ENCODE measurements at regions not wholly inside any gene's neighbourhood (a gene's known extent, or its start where the extent isn't known, plus 50 kb on each side); places are given as distances from the start of the nearest gene placed in this dataset.
"Not testable (repeated sequence)": the region's sequence is repeated elsewhere in the genome, so short reads cannot be mapped to it uniquely, and the experiment has no call there.

DNA sequence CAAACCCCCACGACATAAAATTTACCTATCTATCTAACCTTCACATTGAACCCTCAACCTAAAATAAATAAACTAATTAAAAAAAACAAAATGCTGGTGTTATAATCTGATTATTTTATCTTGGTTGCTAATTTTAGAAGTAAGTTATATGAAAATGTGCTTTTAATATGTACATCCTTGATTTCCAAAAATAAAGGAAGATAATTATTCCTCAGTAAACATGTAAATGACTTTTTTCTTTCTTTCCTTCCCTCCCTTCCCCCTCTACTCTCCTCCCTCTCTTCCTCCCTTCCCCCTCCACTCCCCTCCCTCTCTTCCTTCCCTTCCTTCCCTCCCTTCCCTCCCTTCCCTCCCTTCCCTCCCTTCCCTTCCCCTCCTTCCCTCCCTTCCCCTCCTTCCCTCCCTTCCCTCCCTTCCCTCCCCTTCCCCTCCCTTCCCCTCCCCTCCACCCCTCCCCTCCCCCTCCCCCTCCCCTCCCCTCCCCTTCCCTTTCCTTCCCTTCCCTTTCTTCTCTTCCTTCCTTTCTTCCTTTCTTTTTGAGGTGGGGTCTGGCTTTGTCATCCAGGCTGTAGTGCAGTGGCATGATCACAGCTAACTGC, 180.0 kb upstream of the GIMD1 start:
- H3K27me3 Mint-ChIP-seq (ENCODE audit: insufficient read depth, low read depth) = peaks cover 3% of the 10 kb centered on the region
- Histone ChIP-seq H3F3A (ENCODE audit: low read depth) (no peaks in the 10 kb centered on the region), H3K36me3 (no peaks in the 10 kb centered on the region), H4K20me1 (ENCODE audit: low read depth) (no peaks in the 10 kb centered on the region), H3K27me3 (no peaks in the 10 kb centered on the region), H2AFZ (replicated peaks) (no peak overlapping the region), H3K4me3 (no peak overlapping the region), H3K9ac (no peak overlapping the region), H3K79me2 (ENCODE audit: low read depth) (no peaks in the 10 kb centered on the region), H3K4me2 (no peak overlapping the region), H3K9me3 (ENCODE audit: low read depth) (no peaks in the 10 kb centered on the region), H3K27ac (no peak overlapping the region), H3K4me1 (no peaks in the 10 kb centered on the region)
- no peak overlapping the region for H3K27ac Mint-ChIP-seq
- no peak overlapping the region for H3K4me3 Mint-ChIP-seq
- H3K9me3 Mint-ChIP-seq = no peaks in the 10 kb centered on the region
- no peaks in the 10 kb centered on the region for H3K4me1 Mint-ChIP-seq
- no peaks in the 10 kb centered on the region for H3K36me3 Mint-ChIP-seq
- TF ChIP-seq EZH2phosphoT487 (IDR thresholded peaks at IDR 0.05) (no peak), EZH2 (IDR thresholded peaks at IDR 0.05) (no peak)
- TF ChIP-seq, protein P1, sequence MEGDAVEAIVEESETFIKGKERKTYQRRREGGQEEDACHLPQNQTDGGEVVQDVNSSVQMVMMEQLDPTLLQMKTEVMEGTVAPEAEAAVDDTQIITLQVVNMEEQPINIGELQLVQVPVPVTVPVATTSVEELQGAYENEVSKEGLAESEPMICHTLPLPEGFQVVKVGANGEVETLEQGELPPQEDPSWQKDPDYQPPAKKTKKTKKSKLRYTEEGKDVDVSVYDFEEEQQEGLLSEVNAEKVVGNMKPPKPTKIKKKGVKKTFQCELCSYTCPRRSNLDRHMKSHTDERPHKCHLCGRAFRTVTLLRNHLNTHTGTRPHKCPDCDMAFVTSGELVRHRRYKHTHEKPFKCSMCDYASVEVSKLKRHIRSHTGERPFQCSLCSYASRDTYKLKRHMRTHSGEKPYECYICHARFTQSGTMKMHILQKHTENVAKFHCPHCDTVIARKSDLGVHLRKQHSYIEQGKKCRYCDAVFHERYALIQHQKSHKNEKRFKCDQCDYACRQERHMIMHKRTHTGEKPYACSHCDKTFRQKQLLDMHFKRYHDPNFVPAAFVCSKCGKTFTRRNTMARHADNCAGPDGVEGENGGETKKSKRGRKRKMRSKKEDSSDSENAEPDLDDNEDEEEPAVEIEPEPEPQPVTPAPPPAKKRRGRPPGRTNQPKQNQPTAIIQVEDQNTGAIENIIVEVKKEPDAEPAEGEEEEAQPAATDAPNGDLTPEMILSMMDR (IDR thresholded peaks at IDR 0.05) = no peak
- DNase-seq (ENCODE audit: low spot score) = no peak

- H3K36me3 ChIP-seq = no peaks in the 10 kb centered on the region
- H3K79me2 ChIP-seq (ENCODE audit: low read depth) = no peaks in the 10 kb centered on the region
- DNase-seq (ENCODE audit: low spot score) = no peak
- no peaks in the 10 kb centered on the region for H3K9me3 ChIP-seq (ENCODE audit: low read depth)
- no peak overlapping the region for H3K27ac Mint-ChIP-seq
- H3K27ac ChIP-seq = no peak overlapping the region
- H3K4me3 ChIP-seq = no peak overlapping the region
- TF ChIP-seq, protein P1 (IDR thresholded peaks at IDR 0.05) = no peak
- TF ChIP-seq EZH2phosphoT487 (IDR thresholded peaks at IDR 0.05) (no peak), EZH2 (IDR thresholded peaks at IDR 0.05) (no peak)
- H3K4me2 ChIP-seq = no peak overlapping the region
- H3K27me3 ChIP-seq = no peaks in the 10 kb centered on the region
- H3K4me1 ChIP-seq = no peaks in the 10 kb centered on the region
- H3F3A ChIP-seq (ENCODE audit: low read depth) = no peaks in the 10 kb centered on the region
- H4K20me1 ChIP-seq (ENCODE audit: low read depth) = no peaks in the 10 kb centered on the region
- no peaks in the 10 kb centered on the region for H3K9me3 Mint-ChIP-seq
- no peak overlapping the region for H3K4me3 Mint-ChIP-seq
- no peaks in the 10 kb centered on the region for H3K4me1 Mint-ChIP-seq
- no peak overlapping the region for H2AFZ ChIP-seq (replicated peaks)
- H3K27me3 Mint-ChIP-seq (ENCODE audit: insufficient read depth, low read depth) = peaks cover 3% of the 10 kb centered on the region
- no peaks in the 10 kb centered on the region for H3K36me3 Mint-ChIP-seq
- no peak overlapping the region for H3K9ac ChIP-seq
Observed at GRCh38 chr4:106546370-106546769, 177.8 kb upstream of the GIMD1 start.

GRCh38 chr4:106542609-106543008, 174.0 kb upstream of the GIMD1 start:
- not testable (repeated sequence) for H3K9me3 ChIP-seq (ENCODE audit: low read depth); H3K9me3 Mint-ChIP-seq; H3K27me3 ChIP-seq; H3K4me2 ChIP-seq; H2AFZ ChIP-seq (replicated peaks); H3K4me1 Mint-ChIP-seq; H3K27ac Mint-ChIP-seq; H3K79me2 ChIP-seq (ENCODE audit: low read depth); DNase-seq (ENCODE audit: low spot score); H3K4me3 ChIP-seq; H3K9ac ChIP-seq; H3K36me3 ChIP-seq; H3F3A ChIP-seq (ENCODE audit: low read depth); H3K36me3 Mint-ChIP-seq; H3K4me1 ChIP-seq; H4K20me1 ChIP-seq (ENCODE audit: low read depth); H3K4me3 Mint-ChIP-seq; H3K27ac ChIP-seq; H3K27me3 Mint-ChIP-seq (ENCODE audit: insufficient read depth, low read depth)

DNA sequence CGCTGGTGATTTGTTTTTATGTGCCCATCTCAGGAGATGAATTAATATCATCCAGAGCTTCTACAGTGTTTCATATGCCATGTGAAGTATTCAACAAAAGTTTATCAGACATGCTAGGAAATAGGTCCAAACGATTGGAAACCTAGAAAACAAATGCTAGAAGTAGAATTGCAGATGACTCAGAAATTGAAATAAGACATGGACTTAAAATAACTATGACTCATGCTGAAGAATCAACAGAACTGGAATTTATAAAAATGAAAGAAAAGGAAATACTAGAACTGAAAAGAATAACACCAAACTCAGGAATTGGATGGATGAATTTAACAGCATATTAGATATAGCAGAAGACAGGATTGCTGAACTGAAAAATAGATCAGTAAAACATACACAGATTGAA, 172.7 kb upstream of the GIMD1 start:
- H3K4me1 Mint-ChIP-seq = no peaks in the 10 kb centered on the region
- Histone ChIP-seq H3K27ac (no peak overlapping the region), H3K4me2 (no peak overlapping the region), H3K36me3 (no peaks in the 10 kb centered on the region), H3K9ac (no peak overlapping the region), H3F3A (ENCODE audit: low read depth) (no peaks in the 10 kb centered on the region), H3K4me1 (no peaks in the 10 kb centered on the region), H4K20me1 (ENCODE audit: low read depth) (no peaks in the 10 kb centered on the region), H3K9me3 (ENCODE audit: low read depth) (no peaks in the 10 kb centered on the region), H3K4me3 (no peak overlapping the region), H3K79me2 (ENCODE audit: low read depth) (no peaks in the 10 kb centered on the region), H3K27me3 (no peaks in the 10 kb centered on the region), H2AFZ (replicated peaks) (no peak overlapping the region)
- peaks cover 3% of the 10 kb centered on the region for H3K9me3 Mint-ChIP-seq
- no peak overlapping the region for H3K27ac Mint-ChIP-seq
- H3K27me3 Mint-ChIP-seq (ENCODE audit: insufficient read depth, low read depth) = no peaks in the 10 kb centered on the region
- TF ChIP-seq EZH2phosphoT487 (IDR thresholded peaks at IDR 0.05) = no peak
- TF ChIP-seq EZH2 (IDR thresholded peaks at IDR 0.05) = no peak
- TF ChIP-seq, protein P1 (IDR thresholded peaks at IDR 0.05) = no peak
- no peak overlapping the region for H3K4me3 Mint-ChIP-seq
- no peak for DNase-seq (ENCODE audit: low spot score)
- no peaks in the 10 kb centered on the region for H3K36me3 Mint-ChIP-seq

Measured in neural progenitor cell (in vitro differentiated cells).